Keratinocyte (primary cell): ENCODE measurements at regions not wholly inside any gene's neighbourhood (a gene's known extent, or its start where the extent isn't known, plus 50 kb on each side); places are given as distances from the start of the nearest gene placed in this dataset.

Experiments
- DNase-seq: peaks from one replicate; pipeline ENCODE4 v3.0.0-alpha.2; 2011; ENCODE audit warnings: low read depth, missing footprints, low spot score
- FAIRE-seq: peaks from 2 replicates; lab custom pipeline; 2011; peaks lifted over from hg19 to GRCh38; lab: Jason Lieb, UNC
- H2AFZ ChIP-seq: 2 replicates; pipeline ENCODE4 v1.6.0; 2012; ENCODE audit warnings: low read length, control low read depth, inconsistent platforms; ENCODE audit not compliant: control insufficient read depth
- H3K27ac ChIP-seq: 2 replicates; pipeline ENCODE4 v1.5.1; 2011; ENCODE audit warnings: low read length; ENCODE audit not compliant: control insufficient read depth, insufficient read depth
- H3K27me3 ChIP-seq: 3 replicates; pipeline ENCODE4 v1.6.0; 2011; ENCODE audit warnings: low read length; ENCODE audit not compliant: control insufficient read depth, insufficient read depth; ENCODE audit errors: extremely low read depth
- H3K36me3 ChIP-seq, 2 experiments: 2 replicates in 1 of 2; 3 replicates in 1 of 2; pipeline ENCODE4 v1.5.1; 2011; ENCODE audit warnings: low read length in 2 of 2, mild to moderate bottlenecking in 1 of 2; ENCODE audit not compliant: control insufficient read depth in 2 of 2, insufficient read depth in 2 of 2; ENCODE audit errors: extremely low read depth in 1 of 2
- H3K4me1 ChIP-seq: 3 replicates; pipeline ENCODE4 v1.5.1; 2011; ENCODE audit warnings: low read length; ENCODE audit not compliant: control insufficient read depth, insufficient read depth; ENCODE audit errors: extremely low read depth
- H3K4me2 ChIP-seq: 3 replicates; pipeline ENCODE4 v1.6.0; 2011; ENCODE audit warnings: low read depth, low read length; ENCODE audit not compliant: control insufficient read depth, insufficient read depth; ENCODE audit errors: extremely low read depth
- H3K4me3 ChIP-seq, 3 experiments: fragments of 200-600 bp in 1 of 3; sonication (generic) in 1 of 3; 2 replicates in 2 of 3; 3 replicates in 1 of 3; pipeline ENCODE4 v1.5.1; 2011 to 2016; ENCODE audit warnings: low read length in 3 of 3, mild to moderate bottlenecking in 3 of 3, control low read depth in 2 of 3, inconsistent platforms in 1 of 3, low read depth in 1 of 3, mixed read lengths in 1 of 3, mixed run types in 1 of 3, moderate library complexity in 1 of 3; ENCODE audit not compliant: control insufficient read depth in 2 of 3, insufficient read depth in 2 of 3; ENCODE audit errors: extremely low read depth in 1 of 3
- H3K79me2 ChIP-seq: 2 replicates; pipeline ENCODE4 v1.6.0; 2012; ENCODE audit warnings: low read length; ENCODE audit not compliant: control insufficient read depth, insufficient read depth
- H3K9ac ChIP-seq: 3 replicates; pipeline ENCODE4 v1.6.0; 2011; ENCODE audit warnings: low read length; ENCODE audit not compliant: control insufficient read depth, insufficient read depth; ENCODE audit errors: extremely low read depth
- H3K9me1 ChIP-seq: 3 replicates; pipeline ENCODE4 v1.6.0; 2011; ENCODE audit warnings: low read length; ENCODE audit not compliant: control insufficient read depth, insufficient read depth; ENCODE audit errors: extremely low read depth
- H3K9me3 ChIP-seq: 2 replicates; pipeline ENCODE4 v1.5.1; 2012; ENCODE audit warnings: low read depth, low read length; ENCODE audit not compliant: control insufficient read depth
- H4K20me1 ChIP-seq: 3 replicates; pipeline ENCODE4 v1.6.0; 2011; ENCODE audit warnings: low read length; ENCODE audit not compliant: control insufficient read depth, insufficient read depth; ENCODE audit errors: extremely low read depth
- EZH2 ChIP-seq: IDR thresholded peaks from one replicate; pipeline ENCODE4 v1.6.1; 2012; ENCODE audit warnings: inconsistent platforms, mild to moderate bottlenecking, low read length, moderate library complexity
- dilution Hi-C: fragments of 300-500 bp; cut with MboI; formaldehyde crosslinking; loops from one replicate; pipeline ENCODE4 v1.7.0; 2020; ENCODE audit warnings: low sequenced_read_pairs; ENCODE audit not compliant: extremely low pct_ligation_motif_present
- TF ChIP-seq, protein P1 (sequence below), 3 experiments: IDR thresholded peaks in 1 of 3; conservative IDR thresholded peaks in 1 of 3; optimal IDR thresholded peaks in 1 of 3; 2 replicates in 2 of 3; 3 replicates in 1 of 3; pipeline versions ENCODE3 to v1.5.1; 2011; ENCODE audit warnings: low read length in 3 of 3, mild to moderate bottlenecking in 3 of 3, moderate library complexity in 2 of 3, control low read depth in 1 of 3, inconsistent platforms in 1 of 3; ENCODE audit not compliant: insufficient read depth in 2 of 3; ENCODE audit errors: extremely low read depth in 1 of 3

DNA sequence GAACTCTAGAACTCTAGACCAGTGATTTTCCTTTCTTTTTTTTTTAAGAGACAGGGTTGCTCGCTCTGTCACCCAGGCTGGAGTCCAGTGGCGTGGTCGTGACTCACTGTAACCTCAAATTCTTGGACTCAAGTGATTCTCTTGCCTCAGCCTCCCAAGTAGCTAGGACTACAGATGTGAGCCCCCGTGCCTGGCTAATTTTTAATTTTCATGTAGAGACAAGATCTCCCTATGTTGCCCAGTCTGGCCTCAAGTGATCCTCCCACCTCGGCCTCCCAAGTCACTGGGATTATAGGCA is 359.6 kb downstream of the SHQ1 start:
- Histone ChIP-seq H3K36me3 (no peaks in the 10 kb centered on the region), H3K4me2 (no peak overlapping the region), H3K9ac (no peak overlapping the region), H3K27ac (no peak overlapping the region), H2AFZ (no peak overlapping the region), H3K4me1 (peaks cover 21% of the 10 kb centered on the region), H3K4me3 (no peak overlapping the region), H3K79me2 (no peaks in the 10 kb centered on the region), H3K27me3 (no peaks in the 10 kb centered on the region), H4K20me1 (no peaks in the 10 kb centered on the region), H3K9me3 (no peaks in the 10 kb centered on the region), H3K9me1 (no peaks in the 10 kb centered on the region)
- FAIRE-seq, result no peak
- TF ChIP-seq, protein P1, sequence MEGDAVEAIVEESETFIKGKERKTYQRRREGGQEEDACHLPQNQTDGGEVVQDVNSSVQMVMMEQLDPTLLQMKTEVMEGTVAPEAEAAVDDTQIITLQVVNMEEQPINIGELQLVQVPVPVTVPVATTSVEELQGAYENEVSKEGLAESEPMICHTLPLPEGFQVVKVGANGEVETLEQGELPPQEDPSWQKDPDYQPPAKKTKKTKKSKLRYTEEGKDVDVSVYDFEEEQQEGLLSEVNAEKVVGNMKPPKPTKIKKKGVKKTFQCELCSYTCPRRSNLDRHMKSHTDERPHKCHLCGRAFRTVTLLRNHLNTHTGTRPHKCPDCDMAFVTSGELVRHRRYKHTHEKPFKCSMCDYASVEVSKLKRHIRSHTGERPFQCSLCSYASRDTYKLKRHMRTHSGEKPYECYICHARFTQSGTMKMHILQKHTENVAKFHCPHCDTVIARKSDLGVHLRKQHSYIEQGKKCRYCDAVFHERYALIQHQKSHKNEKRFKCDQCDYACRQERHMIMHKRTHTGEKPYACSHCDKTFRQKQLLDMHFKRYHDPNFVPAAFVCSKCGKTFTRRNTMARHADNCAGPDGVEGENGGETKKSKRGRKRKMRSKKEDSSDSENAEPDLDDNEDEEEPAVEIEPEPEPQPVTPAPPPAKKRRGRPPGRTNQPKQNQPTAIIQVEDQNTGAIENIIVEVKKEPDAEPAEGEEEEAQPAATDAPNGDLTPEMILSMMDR (optimal IDR thresholded peaks at IDR 0.05 in 1 of 3, IDR thresholded peaks at IDR 0.05 in 1 of 3, conservative IDR thresholded peaks at IDR 0.05 in 1 of 3; ENCODE audit: extremely low read depth in 1 of 3, insufficient read depth in 2 of 3, low read length in 3 of 3), result no peak
- no peak for TF ChIP-seq EZH2
- DNase-seq, result no peak
- dilution Hi-C loops, result no loop called here

DNA sequence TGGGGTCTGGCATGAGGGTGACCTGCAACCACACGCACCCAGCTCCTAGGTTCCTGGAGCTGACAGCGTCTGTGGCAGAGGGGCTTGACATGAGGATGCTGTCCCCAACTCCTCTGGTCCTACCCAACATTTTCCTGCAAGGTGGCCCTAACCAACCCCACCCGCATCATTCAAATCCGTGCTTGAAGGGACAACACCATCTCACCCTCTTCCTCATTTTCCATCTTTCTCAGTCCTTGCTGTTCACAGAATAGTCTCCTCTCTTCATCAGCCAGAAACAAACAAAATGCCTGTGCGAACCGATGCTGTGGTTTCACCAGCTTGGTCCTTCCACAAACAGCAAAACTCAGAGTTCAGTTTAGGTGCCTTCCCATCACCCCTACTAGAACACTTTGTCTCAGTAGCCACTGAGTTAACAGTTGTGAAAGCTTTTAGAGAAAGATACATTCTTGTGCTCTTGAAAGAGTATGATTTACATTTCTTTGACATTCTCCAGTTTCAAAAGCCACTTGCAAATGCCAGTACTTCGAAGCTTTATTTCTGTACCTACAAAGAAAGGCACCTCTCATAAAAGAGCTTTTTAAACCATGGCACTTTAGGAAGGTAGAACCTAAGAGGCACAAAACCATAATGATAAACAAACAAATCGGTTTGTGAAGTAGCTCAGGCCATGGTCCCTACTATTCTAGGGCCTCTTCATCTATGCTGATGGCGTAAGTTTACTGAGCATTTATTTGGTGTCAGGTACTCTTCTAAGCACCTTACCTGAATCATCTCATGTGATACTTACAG is 360.1 kb downstream of the SHQ1 start:
- Histone ChIP-seq H3K79me2 (no peaks in the 10 kb centered on the region), H3K4me3 (no peak overlapping the region), H3K4me2 (no peak overlapping the region), H3K4me1 (peaks cover 21% of the 10 kb centered on the region), H4K20me1 (no peaks in the 10 kb centered on the region), H3K36me3 (no peaks in the 10 kb centered on the region), H3K27ac (no peak overlapping the region), H2AFZ (no peak overlapping the region), H3K9me1 (no peaks in the 10 kb centered on the region), H3K27me3 (no peaks in the 10 kb centered on the region), H3K9ac (no peak overlapping the region), H3K9me3 (no peaks in the 10 kb centered on the region)
- TF ChIP-seq, protein P1 (optimal IDR thresholded peaks at IDR 0.05 in 1 of 3, IDR thresholded peaks at IDR 0.05 in 1 of 3, conservative IDR thresholded peaks at IDR 0.05 in 1 of 3; ENCODE audit: extremely low read depth in 1 of 3, insufficient read depth in 2 of 3, low read length in 3 of 3), result no peak
- TF ChIP-seq EZH2, result no peak
- FAIRE-seq (no peak), DNase-seq (no peak)
- dilution Hi-C loops, result no loop called here
